Esophagus (tissue), 2 donors: ENCODE measurements at regions not wholly inside any gene's neighbourhood (a gene's known extent, or its start where the extent isn't known, plus 50 kb on each side); places are given as distances from the start of the nearest gene placed in this dataset.

Experiments used
- H3K27ac ChIP-seq, 2 donors: one replicate each; pipeline ENCODE4 v1.5.1; 2013; ENCODE audit warnings: low read depth in 2 of 2, mild to moderate bottlenecking in 2 of 2, inconsistent platforms in 1 of 2, low read length in 1 of 2, moderate library complexity in 1 of 2
- H3K27me3 ChIP-seq, 2 donors: one replicate each; pipeline ENCODE4 v1.6.1; 2013; ENCODE audit warnings: low read length in 2 of 2, control low read depth in 1 of 2, mild to moderate bottlenecking in 1 of 2; ENCODE audit not compliant: insufficient read depth in 2 of 2, control insufficient read depth in 1 of 2
- H3K36me3 ChIP-seq, 2 donors: one replicate each; pipeline ENCODE4 v1.6.1; 2013; ENCODE audit warnings: low read length in 1 of 2; ENCODE audit not compliant: control insufficient read depth in 2 of 2, insufficient read depth in 2 of 2
- H3K4me1 ChIP-seq, 2 donors: one replicate each; pipeline ENCODE4 v1.6.1; 2013; ENCODE audit warnings: low read length in 1 of 2; ENCODE audit not compliant: control insufficient read depth in 2 of 2, insufficient read depth in 2 of 2
- H3K4me3 ChIP-seq, 2 donors: one replicate each; pipeline ENCODE4 v1.5.1; 2013; ENCODE audit warnings: low read length in 2 of 2, mild to moderate bottlenecking in 2 of 2, low read depth in 1 of 2, moderate library complexity in 1 of 2
- H3K9me3 ChIP-seq, 2 donors: one replicate each; pipeline ENCODE4 v1.6.1; 2013; ENCODE audit warnings: mild to moderate bottlenecking in 2 of 2, low read depth in 1 of 2, low read length in 1 of 2, moderate library complexity in 1 of 2; ENCODE audit not compliant: control insufficient read depth in 2 of 2, insufficient read depth in 1 of 2
- WGBS, 2 donors: extraction: QIAGEN DNeasy Blood & Tissue Kit; methylation state at CpG; one replicate each; pipeline ENCODE4 v1.1.7; 2013; 5-methylcytosine and 5-hydroxymethylcytosine counted together
- donor health status: healthy with polysubstance abuse.
- donor health status: Bipolar disorder and iron deficiency.

DNA sequence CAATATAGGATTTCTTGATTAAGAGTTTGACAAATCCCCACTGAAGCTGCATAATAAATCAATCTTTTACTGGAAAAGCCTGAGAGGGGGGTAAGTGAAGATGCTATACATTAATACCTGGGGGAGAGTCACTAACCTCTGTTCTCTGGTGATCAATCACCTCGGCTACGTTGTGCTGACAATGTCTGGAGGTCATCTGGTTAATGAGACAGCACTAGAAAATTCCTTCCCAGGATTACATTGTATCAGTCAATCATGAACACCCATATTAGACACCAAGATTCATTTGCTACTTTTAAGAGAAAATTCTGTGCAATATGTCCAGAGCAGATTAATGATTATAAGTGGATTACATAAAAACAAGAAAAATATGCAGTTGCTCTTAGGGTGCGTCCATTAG, 408.3 kb downstream of the PDHA2 start:
- Histone ChIP-seq H3K4me1 (no peaks in the 10 kb centered on the region), H3K4me3 (no peak overlapping the region), H3K27me3 (no peaks in the 10 kb centered on the region), H3K27ac (no peak overlapping the region), H3K36me3 (no peaks in the 10 kb centered on the region), H3K9me3 (no peaks in the 10 kb centered on the region)
- 51 to 54% methylated on average over 3 of the region's 3 CpGs for WGBS, 2 donors

DNA sequence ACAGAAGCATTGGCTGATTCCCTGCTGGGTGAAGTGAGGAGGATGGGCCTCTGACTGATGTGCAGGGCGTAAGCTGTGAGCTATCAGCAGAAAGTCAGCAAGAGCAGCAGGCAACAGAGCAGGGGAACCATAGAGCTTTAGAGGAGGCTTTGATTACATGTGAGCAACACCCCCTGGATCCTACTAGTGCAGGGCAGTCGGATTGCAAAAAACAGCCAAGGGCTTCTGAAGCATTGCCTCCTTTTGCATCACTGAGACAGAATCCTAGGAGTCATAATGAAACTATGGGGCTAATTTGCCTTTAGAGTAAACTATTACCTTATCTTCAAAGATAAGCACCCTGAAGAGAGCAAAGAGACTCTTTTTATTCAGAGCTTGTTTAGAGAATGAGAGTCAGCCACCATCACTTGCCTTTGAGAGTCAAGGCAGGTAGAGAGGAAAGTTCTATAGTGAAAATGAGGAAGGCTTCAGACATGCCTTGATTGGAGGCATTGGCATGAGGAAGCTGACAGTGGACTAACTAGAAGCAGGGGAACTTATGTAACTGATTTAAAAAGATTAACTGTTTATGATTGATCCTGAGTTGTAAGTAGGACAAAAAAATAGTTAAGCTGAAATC, 420.3 kb downstream of the PDHA2 start:
- Histone ChIP-seq H3K4me3 (no peak overlapping the region), H3K36me3 (no peaks in the 10 kb centered on the region), H3K27me3 (no peaks in the 10 kb centered on the region), H3K4me1 (no peaks in the 10 kb centered on the region), H3K9me3 (no peaks in the 10 kb centered on the region), H3K27ac (no peak overlapping the region)
- 52 to 53% methylated on average over 2 of the region's 2 CpGs for WGBS, 2 donors

DNA sequence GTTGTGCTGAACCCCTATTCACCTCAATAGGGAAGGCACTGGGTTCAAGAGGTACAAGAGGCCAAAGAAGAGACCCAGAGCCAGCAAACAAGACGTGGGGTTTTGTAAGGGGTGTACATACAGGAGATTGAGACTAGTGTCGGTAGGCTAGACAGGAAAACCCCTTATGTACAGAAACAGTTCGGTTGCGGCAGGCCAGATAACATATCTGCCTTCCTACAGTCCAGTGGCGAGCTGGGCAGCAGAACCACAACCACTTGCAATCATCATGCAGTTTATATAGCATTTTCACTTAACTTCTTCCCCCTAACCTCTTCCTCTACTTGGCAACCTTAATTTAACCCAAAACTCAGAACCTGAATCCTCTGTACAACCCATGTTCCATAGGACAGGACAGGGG, 422.2 kb downstream of the PDHA2 start:
- H3K27ac ChIP-seq = no peak overlapping the region
- WGBS, 2 donors = 76 to 79% methylated on average over 5 of the region's 5 CpGs

DNA sequence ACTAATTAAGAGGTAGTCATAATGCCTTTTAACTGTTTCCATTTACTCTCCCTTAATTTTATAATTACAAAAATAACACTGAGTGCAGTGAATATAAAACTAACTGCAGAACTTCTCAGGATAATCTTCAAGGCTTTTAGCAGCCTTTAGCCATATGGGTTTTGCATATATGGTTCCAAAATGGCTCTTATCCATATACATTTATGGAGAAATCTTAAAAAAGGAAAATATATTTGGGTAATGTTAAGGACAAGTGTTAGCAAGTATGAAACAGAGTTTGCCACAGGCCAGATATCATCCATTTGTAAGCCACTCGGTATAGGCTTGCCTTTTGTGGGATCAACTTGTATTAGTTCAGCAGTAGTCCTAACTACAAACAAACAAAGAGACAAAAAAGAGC, 423.4 kb downstream of the PDHA2 start:
- WGBS, 2 donors = 43 to 61% methylated on average over 1 of the region's 1 CpG
- Histone ChIP-seq H3K4me3 (no peak overlapping the region), H3K27me3 (no peaks in the 10 kb centered on the region)

More for the DNA sequence above, 422.2 kb downstream of the PDHA2 start:
- Histone ChIP-seq H3K4me3 (no peak overlapping the region), H3K36me3 (no peaks in the 10 kb centered on the region), H3K9me3 (no peaks in the 10 kb centered on the region), H3K27me3 (no peaks in the 10 kb centered on the region), H3K4me1 (no peaks in the 10 kb centered on the region)

DNA sequence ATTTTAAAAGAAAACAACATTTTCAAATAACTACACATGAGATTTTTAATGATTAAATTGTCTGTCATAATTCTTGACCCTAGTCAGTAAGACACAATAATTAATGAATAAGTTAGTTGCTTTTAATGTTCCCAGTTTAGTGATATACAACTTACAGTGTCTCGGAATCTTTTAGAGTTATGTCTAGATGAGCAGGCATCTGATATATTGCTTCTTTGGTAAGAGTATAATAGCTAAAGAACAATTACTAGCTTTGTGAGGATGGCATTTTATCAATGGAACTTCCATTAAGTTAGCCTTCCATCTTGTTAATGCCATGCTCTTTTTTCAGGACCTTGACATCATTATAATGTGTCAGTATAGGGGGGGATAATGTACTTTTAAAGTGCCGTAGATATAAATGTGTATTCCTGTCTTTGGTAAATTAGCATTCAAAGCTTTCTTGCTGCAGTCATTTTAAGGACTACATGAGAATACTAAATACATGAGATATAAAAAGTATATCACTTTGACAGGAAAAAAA, 425.1 kb downstream of the PDHA2 start:
- no peak overlapping the region for H3K27ac ChIP-seq
- no peaks in the 10 kb centered on the region for H3K4me1 ChIP-seq
- H3K9me3 ChIP-seq = no peaks in the 10 kb centered on the region
- H3K27me3 ChIP-seq = no peaks in the 10 kb centered on the region
- no peak overlapping the region for H3K4me3 ChIP-seq
- WGBS, 2 donors = 90 to 91% methylated on average over 2 of the region's 2 CpGs
- no peaks in the 10 kb centered on the region for H3K36me3 ChIP-seq

More for the DNA sequence above, 423.4 kb downstream of the PDHA2 start:
- H3K36me3 ChIP-seq = no peaks in the 10 kb centered on the region
- H3K4me1 ChIP-seq = no peaks in the 10 kb centered on the region
- no peak overlapping the region for H3K27ac ChIP-seq
- H3K9me3 ChIP-seq = no peaks in the 10 kb centered on the region

DNA sequence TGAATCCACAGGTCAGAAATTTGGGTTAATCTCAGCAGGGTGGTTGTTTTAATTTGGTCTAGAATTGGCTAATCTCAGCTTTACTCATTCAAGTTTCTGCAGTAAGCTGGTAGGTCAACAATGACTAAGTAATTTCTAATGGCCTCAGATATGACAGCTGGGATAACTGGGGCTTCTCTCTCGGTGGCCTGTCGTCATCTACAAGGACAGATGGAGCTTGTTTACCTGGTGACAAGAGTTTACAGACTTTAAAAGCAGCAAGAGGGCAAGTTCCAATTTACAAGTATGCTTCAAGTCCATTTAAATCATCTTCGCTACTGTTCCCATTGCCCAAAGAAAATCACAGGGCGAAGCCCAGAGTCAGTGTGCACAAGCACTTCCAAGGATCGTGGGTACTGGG, 453.9 kb downstream of the PDHA2 start:
- Histone ChIP-seq H3K27ac (no peak overlapping the region), H3K36me3 (no peaks in the 10 kb centered on the region), H3K27me3 (no peaks in the 10 kb centered on the region), H3K4me3 (no peak overlapping the region), H3K4me1 (no peaks in the 10 kb centered on the region), H3K9me3 (no peaks in the 10 kb centered on the region)
- WGBS, 2 donors = 61 to 65% methylated on average over 5 of the region's 5 CpGs

DNA sequence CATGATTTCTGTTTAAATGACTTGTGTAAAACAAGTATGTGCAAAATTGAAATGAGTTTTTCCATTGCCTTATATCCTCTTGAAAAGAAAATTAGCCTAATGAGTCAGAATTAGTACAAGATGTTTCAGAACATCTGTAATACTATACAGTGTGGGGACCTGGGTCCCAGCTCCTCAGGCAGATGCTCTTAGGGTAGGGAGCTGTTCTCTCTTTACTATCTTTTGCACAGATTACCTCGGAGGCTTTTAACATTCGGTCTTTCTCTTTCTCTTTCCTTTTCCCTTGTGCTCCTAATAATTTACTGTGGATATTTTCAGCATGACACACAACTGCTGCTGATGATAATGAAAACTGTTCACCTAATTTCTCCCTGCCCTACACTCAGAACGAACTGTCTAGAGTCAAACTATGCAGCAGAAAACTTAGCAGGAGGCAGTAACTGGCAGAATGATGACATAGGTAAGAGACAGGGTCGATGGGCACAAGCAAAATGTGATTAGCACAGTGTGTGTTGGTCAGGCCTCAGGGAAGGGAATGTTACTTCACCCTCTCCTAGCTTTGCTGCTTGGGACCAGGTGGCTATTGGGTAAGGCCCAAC, 455.3 kb downstream of the PDHA2 start:
- 67 to 69% methylated on average over 4 of the region's 4 CpGs for WGBS, 2 donors
- Histone ChIP-seq H3K36me3 (no peaks in the 10 kb centered on the region), H3K4me3 (no peak overlapping the region), H3K27ac (no peak overlapping the region), H3K9me3 (no peaks in the 10 kb centered on the region), H3K27me3 (no peaks in the 10 kb centered on the region), H3K4me1 (no peaks in the 10 kb centered on the region)

DNA sequence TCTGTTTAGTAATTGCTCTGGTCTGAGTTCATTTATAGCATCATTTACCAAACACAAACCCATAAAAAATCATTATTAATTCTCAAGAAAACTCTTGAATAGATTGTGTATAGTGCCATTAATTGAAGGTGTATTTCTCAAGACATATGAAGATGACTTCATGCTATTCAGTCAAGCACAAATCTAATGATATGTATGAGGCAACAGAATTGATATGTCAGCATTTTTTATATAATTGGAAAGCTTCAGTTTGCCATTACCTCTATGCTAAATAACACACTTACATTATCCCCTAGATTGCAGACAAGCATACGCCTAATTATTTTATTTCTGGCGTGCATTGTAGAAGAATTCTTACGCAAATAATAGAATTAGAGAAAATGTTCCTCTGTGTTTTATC, 461.8 kb downstream of the PDHA2 start:
- no peaks in the 10 kb centered on the region for H3K27me3 ChIP-seq
- no peak overlapping the region for H3K4me3 ChIP-seq
- no peak overlapping the region for H3K27ac ChIP-seq
- H3K4me1 ChIP-seq = no peaks in the 10 kb centered on the region
- no peaks in the 10 kb centered on the region for H3K36me3 ChIP-seq
- no peaks in the 10 kb centered on the region for H3K9me3 ChIP-seq
- WGBS, 2 donors = 85 to 92% methylated on average over 3 of the region's 3 CpGs

DNA sequence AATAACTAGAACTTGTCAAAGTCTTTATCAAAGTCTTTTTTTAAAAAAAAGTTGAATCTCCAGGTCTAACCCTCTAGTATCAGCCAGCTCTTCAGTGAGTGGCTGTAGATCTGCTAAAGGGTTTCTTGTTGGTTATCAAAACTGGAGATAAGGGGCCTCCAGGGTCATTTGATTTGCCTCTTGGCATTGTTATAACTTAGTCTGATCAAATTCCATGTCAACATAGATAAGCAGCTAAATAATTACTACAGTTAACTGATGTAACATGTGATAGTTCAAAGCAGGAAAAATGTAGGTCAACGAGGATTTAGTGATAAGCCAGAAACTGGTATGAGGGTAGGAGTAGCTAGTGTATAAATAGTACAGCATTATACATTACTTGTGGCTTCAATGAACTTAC, 465.1 kb downstream of the PDHA2 start:
- Histone ChIP-seq H3K36me3 (no peaks in the 10 kb centered on the region), H3K27ac (no peak overlapping the region), H3K9me3 (peaks cover 0 to 2% of the 10 kb centered on the region in 2 donors), H3K4me1 (no peaks in the 10 kb centered on the region), H3K27me3 (no peaks in the 10 kb centered on the region), H3K4me3 (no peak overlapping the region)
- 12 to 15% methylated on average over 1 of the region's 1 CpG for WGBS, 2 donors
